Testis (tissue), 2 donors: ENCODE measurements at regions not wholly inside any gene's neighbourhood (a gene's known extent, or its start where the extent isn't known, plus 50 kb on each side); places are given as distances from the start of the nearest gene placed in this dataset.

Experiments used
- DNase-seq: peaks from one replicate; pipeline ENCODE4 v3.0.0-alpha.2; 2019
- H3K27ac ChIP-seq, 2 donors: fragments of 200-600 bp; sonication (generic); one replicate each; pipeline ENCODE4 v1.5.1; 2019
- H3K27me3 ChIP-seq: fragments of 200-600 bp; sonication (generic); one replicate; pipeline ENCODE4 v1.5.1; 2019
- H3K36me3 ChIP-seq: fragments of 200-600 bp; sonication (generic); one replicate; pipeline ENCODE4 v1.5.1; 2017; ENCODE audit warnings: low read depth; ENCODE audit errors: missing control alignments
- H3K4me1 ChIP-seq: fragments of 200-600 bp; sonication (generic); one replicate; pipeline ENCODE4 v1.5.1; 2019
- H3K4me3 ChIP-seq, 2 donors: fragments of 200-600 bp; sonication (generic); one replicate each; pipeline ENCODE4 v1.5.1; 2017 to 2019
- H3K9me3 ChIP-seq: fragments of 200-600 bp; sonication (generic); one replicate; pipeline ENCODE4 v1.5.1; 2017
- POLR2A ChIP-seq: fragments of 450-650 bp; IDR thresholded peaks from one replicate; pipeline ENCODE4 v1.6.1; 2017; ENCODE audit warnings: antibody characterized with exemption, mild to moderate bottlenecking, moderate library complexity
- WGBS, 2 donors: methylation state at CpG; one replicate each; pipeline ENCODE4 v1.1.5; 2018; 5-methylcytosine and 5-hydroxymethylcytosine counted together
- intact Hi-C: fragments of 100-400 bp; cut with DNase I; formaldehyde crosslinking; loops from one replicate; pipeline ENCODE4 v1.15.1; 2023; ENCODE audit warnings: low total_unique reads
- TF ChIP-seq, protein P1 (sequence below), 3 experiments: fragments of 450-650 bp in 2 of 3; fragments of 200-600 bp in 1 of 3; sonication (generic) in 1 of 3; IDR thresholded peaks; one replicate each; pipeline ENCODE4 v1.5.1; 2016 to 2019; ENCODE audit warnings: antibody characterized with exemption in 3 of 3, mild to moderate bottlenecking in 2 of 3, moderate library complexity in 1 of 3

DNA sequence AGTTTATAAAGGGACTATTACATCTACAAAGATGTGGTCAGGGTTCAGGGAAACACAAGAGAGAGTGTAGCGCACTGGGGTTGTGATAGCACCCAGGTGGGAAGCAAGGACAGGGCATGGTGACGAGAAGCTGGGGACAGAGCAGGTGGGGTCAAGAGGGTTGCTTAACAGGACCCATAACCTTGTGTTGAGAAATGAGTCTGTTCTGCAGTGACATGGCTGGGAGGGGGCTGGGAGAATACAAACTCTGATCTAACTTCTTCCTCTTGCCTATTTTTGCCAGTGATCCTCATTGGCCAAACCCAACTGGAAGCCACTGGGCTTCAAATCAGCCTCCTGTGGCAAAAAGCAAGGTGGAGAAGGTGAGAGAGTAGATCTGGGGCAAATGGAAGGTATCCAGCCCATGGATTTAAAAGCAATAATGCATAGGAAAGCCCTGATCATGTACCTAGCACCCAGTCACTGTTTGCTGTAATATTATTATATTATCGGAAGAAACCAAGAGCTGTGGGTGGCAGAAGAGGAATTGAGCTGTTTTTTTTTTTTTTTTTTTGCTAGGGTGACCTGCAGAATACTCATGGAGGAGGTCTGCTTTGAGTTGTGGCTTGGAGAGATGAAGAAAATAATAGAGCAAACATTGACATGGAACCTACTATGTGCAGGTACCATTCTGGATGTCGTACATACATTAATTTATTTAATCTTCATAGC, 76.9 kb upstream of the ZFHX3 start:
- no peak for DNase-seq
- 89 to 94% methylated on average over 4 of the region's 4 CpGs for WGBS, 2 donors
- H3K9me3 ChIP-seq: no peaks in the 10 kb centered on the region
- intact Hi-C loops: no loop called here
- H3K27ac ChIP-seq: no peak overlapping the region
- TF ChIP-seq POLR2A: no peak
- TF ChIP-seq, protein P1, sequence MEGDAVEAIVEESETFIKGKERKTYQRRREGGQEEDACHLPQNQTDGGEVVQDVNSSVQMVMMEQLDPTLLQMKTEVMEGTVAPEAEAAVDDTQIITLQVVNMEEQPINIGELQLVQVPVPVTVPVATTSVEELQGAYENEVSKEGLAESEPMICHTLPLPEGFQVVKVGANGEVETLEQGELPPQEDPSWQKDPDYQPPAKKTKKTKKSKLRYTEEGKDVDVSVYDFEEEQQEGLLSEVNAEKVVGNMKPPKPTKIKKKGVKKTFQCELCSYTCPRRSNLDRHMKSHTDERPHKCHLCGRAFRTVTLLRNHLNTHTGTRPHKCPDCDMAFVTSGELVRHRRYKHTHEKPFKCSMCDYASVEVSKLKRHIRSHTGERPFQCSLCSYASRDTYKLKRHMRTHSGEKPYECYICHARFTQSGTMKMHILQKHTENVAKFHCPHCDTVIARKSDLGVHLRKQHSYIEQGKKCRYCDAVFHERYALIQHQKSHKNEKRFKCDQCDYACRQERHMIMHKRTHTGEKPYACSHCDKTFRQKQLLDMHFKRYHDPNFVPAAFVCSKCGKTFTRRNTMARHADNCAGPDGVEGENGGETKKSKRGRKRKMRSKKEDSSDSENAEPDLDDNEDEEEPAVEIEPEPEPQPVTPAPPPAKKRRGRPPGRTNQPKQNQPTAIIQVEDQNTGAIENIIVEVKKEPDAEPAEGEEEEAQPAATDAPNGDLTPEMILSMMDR (IDR thresholded peaks at IDR 0.05): no peak
- H3K4me1 ChIP-seq: peaks cover 4% of the 10 kb centered on the region
- no peaks in the 10 kb centered on the region for H3K36me3 ChIP-seq
- no peaks in the 10 kb centered on the region for H3K27me3 ChIP-seq
- H3K4me3 ChIP-seq: no peak overlapping the region

DNA sequence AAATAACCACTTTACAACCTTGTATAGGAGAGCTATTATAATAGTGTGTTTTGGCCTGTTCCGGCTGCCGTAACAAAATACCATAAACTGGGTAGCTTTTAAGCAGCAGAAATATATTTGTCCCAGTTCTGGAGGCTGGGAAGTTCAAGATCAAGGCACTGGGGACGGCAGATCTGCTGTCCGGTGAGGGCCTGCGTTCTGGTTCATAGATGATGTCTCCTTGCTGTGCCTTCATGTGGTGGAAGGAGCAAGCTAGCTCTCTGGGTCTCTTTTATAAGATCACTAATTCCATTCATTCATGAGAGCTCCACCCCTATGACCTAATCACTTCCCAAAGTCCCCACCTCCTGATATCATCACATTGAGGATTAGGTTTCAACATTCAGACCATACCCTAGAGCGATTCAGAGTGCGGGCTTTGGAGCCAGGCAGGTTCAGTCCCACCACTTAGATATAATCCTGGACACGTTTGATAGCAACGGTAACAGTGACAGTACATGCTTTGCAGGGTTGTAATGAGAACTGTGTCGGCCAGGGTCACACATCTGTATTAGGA, 76.2 kb upstream of the ZFHX3 start:
- WGBS, 2 donors: 84 to 94% methylated on average over 10 of the region's 10 CpGs
- Histone ChIP-seq H3K27me3 (no peaks in the 10 kb centered on the region), H3K4me1 (peaks cover 4% of the 10 kb centered on the region), H3K9me3 (no peaks in the 10 kb centered on the region), H3K27ac (no peak overlapping the region), H3K4me3 (no peak overlapping the region), H3K36me3 (no peaks in the 10 kb centered on the region)
- TF ChIP-seq POLR2A: no peak
- TF ChIP-seq, protein P1 (IDR thresholded peaks at IDR 0.05): no peak
- intact Hi-C loops: no loop called here
- no peak for DNase-seq

DNA sequence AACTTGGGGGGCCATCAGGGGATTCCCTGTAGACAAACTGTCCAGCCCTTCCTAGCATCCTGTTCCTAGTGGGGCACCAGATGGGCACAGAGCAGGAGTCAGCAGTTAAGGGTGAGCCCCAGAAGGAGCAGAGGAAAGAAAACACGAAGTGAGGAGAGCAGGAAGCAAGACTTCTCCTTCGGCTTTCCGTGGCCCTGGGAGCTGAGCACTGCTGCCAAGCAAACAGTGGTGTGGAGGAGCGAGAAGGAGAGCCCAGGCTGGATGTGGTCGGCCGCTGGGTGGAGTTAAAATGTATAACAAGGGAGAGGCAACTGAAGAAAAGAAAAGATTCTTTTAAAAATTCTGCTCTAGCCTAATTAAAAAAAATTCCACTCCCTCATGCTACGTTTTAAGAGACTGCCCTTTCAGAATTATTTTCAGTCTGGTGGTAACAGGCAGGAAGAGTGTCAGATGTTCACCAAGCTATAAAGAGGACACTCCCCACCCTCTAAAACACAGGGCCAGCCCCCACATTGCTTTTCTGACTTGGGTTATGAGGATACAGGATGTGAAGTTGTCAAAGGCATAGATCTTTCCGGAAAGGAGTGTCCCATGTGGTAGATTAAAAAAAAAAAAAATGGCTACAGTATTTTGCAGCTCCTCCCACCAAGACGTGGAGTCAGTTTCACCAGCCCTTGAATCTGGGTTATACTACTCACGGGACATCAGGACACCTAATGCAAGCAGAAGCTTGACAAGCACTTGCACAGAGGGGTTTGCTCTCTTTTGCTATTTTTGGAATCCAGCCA, 74.9 kb upstream of the ZFHX3 start:
- no peaks in the 10 kb centered on the region for H3K9me3 ChIP-seq
- TF ChIP-seq POLR2A: no peak
- TF ChIP-seq, protein P1 (IDR thresholded peaks at IDR 0.05): no peak
- no peaks in the 10 kb centered on the region for H3K27me3 ChIP-seq
- peak; percentile 23 for DNase-seq
- H3K36me3 ChIP-seq: no peaks in the 10 kb centered on the region
- peak overlapping the region in 1 of 2 donors; percentile 32 for H3K27ac ChIP-seq
- intact Hi-C loops: no loop called here
- H3K4me1 ChIP-seq: peaks cover 4% of the 10 kb centered on the region
- 44 to 52% methylated on average over 10 of the region's 10 CpGs for WGBS, 2 donors
- H3K4me3 ChIP-seq: no peak overlapping the region

DNA sequence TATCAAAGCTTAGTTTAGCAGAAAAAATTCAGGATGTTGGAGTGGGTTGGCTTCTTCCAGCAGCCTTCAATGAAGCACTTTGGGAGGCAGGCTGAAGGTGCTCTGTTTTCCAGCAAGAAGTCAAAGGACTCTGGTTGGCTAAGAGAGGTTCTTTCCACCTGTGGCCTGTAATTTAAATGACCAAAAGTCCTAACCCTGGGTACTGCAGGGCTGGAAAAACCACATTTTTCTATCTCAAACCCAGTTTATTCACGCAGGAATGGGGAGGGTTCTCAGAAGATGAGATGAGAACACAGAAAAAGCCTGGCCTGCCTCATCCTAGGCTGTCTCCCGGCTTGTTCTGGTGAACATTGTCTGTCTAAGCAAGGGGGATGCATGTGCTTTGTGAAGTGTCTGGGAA, 68.6 kb upstream of the ZFHX3 start:
- no peaks in the 10 kb centered on the region for H3K27me3 ChIP-seq
- no peaks in the 10 kb centered on the region for H3K36me3 ChIP-seq
- intact Hi-C loops: no loop called here
- H3K27ac ChIP-seq: no peak overlapping the region
- no peak for DNase-seq
- H3K4me3 ChIP-seq: no peak overlapping the region
- no peaks in the 10 kb centered on the region for H3K9me3 ChIP-seq
- no peak for TF ChIP-seq POLR2A
- TF ChIP-seq, protein P1 (IDR thresholded peaks at IDR 0.05): no peak
- no peaks in the 10 kb centered on the region for H3K4me1 ChIP-seq
- 93% methylated on average over 2 of the region's 2 CpGs for WGBS, 2 donors
